H1 (cell line): ENCODE measurements at regions not wholly inside any gene's neighbourhood (a gene's known extent, or its start where the extent isn't known, plus 50 kb on each side); places are given as distances from the start of the nearest gene placed in this dataset.

ENCODE experiments used
- BRCA1 ChIP-seq: IDR thresholded peaks from 2 replicates; pipeline ENCODE4 v1.6.1; 2012; ENCODE audit warnings: low read depth, low read length, improper control_type of control experiment
- EGR1 ChIP-seq: IDR thresholded peaks from 2 replicates; pipeline ENCODE4 v1.6.1; 2011; ENCODE audit warnings: low read depth, low read length, borderline replicate concordance
- FOSL1 ChIP-seq: IDR thresholded peaks from 2 replicates; pipeline ENCODE4 v1.6.1; 2011; ENCODE audit warnings: mild to moderate bottlenecking, low read depth, low read length, moderate library complexity; ENCODE audit not compliant: insufficient read depth
- JUN ChIP-seq: IDR thresholded peaks from 2 replicates; pipeline ENCODE4 v1.6.1; 2011; ENCODE audit warnings: low read depth, mild to moderate bottlenecking, improper control_type of control experiment, low read length
- JUND ChIP-seq: IDR thresholded peaks from 2 replicates; pipeline ENCODE4 v1.6.1; 2011; ENCODE audit warnings: mild to moderate bottlenecking, improper control_type of control experiment, low read length
- RNF2 ChIP-seq: fragments of 200-900, 300-1000 bp; sonication (generic); IDR thresholded peaks from 2 replicates; pipeline ENCODE4 v1.7.1; 2016; ENCODE audit warnings: borderline replicate concordance, low read depth, mild to moderate bottlenecking, antibody characterized with exemption, low read length; ENCODE audit not compliant: poor library complexity, severe bottlenecking; ENCODE audit errors: missing control alignments
- TAF7 ChIP-seq: optimal IDR thresholded peaks from 2 replicates; pipeline ENCODE3; 2011; ENCODE audit warnings: low read depth, mild to moderate bottlenecking, inconsistent platforms, low read length, moderate library complexity, borderline replicate concordance
- TCF12 ChIP-seq: IDR thresholded peaks from 2 replicates; pipeline ENCODE4 v1.6.1; 2011; ENCODE audit warnings: low read depth, mild to moderate bottlenecking, low read length
- TF ChIP-seq, protein P1 (sequence below): fragments of 300-600 bp; sonication (generic); IDR thresholded peaks from 2 replicates; pipeline ENCODE4 v1.7.1; 2012; ENCODE audit warnings: low read length, moderate library complexity, mild to moderate bottlenecking, inconsistent platforms; ENCODE audit not compliant: insufficient replicate concordance

DNA sequence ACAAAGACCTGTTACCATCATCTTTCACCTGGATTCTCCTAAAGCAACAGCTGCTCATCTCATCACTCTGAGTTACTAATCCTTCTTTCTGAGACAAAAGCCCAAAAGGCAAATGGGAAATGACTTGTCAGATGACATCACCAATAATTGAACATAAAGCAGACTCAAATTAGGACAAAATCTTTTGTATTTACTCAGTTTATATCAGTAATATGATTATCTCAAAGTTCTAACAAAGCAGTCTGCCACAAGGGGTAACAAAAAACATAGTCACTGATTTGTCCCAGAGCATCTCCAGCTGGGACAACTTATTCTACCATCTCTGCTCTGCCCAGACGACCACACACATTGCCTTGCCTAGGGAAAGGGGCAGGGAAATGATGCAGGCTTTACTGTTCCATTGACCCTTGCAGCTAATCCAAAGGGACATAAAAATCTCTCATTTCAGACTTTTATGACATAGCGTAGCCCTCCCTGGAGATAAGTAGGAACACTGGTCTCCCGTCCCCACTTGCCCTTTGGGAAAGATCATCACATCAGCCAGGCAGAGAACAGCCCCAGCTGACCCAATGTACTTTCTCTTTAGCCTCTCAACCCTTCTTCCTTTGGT is 249.5 kb upstream of the PTGER4 start (continued):
- TF ChIP-seq, protein P1, sequence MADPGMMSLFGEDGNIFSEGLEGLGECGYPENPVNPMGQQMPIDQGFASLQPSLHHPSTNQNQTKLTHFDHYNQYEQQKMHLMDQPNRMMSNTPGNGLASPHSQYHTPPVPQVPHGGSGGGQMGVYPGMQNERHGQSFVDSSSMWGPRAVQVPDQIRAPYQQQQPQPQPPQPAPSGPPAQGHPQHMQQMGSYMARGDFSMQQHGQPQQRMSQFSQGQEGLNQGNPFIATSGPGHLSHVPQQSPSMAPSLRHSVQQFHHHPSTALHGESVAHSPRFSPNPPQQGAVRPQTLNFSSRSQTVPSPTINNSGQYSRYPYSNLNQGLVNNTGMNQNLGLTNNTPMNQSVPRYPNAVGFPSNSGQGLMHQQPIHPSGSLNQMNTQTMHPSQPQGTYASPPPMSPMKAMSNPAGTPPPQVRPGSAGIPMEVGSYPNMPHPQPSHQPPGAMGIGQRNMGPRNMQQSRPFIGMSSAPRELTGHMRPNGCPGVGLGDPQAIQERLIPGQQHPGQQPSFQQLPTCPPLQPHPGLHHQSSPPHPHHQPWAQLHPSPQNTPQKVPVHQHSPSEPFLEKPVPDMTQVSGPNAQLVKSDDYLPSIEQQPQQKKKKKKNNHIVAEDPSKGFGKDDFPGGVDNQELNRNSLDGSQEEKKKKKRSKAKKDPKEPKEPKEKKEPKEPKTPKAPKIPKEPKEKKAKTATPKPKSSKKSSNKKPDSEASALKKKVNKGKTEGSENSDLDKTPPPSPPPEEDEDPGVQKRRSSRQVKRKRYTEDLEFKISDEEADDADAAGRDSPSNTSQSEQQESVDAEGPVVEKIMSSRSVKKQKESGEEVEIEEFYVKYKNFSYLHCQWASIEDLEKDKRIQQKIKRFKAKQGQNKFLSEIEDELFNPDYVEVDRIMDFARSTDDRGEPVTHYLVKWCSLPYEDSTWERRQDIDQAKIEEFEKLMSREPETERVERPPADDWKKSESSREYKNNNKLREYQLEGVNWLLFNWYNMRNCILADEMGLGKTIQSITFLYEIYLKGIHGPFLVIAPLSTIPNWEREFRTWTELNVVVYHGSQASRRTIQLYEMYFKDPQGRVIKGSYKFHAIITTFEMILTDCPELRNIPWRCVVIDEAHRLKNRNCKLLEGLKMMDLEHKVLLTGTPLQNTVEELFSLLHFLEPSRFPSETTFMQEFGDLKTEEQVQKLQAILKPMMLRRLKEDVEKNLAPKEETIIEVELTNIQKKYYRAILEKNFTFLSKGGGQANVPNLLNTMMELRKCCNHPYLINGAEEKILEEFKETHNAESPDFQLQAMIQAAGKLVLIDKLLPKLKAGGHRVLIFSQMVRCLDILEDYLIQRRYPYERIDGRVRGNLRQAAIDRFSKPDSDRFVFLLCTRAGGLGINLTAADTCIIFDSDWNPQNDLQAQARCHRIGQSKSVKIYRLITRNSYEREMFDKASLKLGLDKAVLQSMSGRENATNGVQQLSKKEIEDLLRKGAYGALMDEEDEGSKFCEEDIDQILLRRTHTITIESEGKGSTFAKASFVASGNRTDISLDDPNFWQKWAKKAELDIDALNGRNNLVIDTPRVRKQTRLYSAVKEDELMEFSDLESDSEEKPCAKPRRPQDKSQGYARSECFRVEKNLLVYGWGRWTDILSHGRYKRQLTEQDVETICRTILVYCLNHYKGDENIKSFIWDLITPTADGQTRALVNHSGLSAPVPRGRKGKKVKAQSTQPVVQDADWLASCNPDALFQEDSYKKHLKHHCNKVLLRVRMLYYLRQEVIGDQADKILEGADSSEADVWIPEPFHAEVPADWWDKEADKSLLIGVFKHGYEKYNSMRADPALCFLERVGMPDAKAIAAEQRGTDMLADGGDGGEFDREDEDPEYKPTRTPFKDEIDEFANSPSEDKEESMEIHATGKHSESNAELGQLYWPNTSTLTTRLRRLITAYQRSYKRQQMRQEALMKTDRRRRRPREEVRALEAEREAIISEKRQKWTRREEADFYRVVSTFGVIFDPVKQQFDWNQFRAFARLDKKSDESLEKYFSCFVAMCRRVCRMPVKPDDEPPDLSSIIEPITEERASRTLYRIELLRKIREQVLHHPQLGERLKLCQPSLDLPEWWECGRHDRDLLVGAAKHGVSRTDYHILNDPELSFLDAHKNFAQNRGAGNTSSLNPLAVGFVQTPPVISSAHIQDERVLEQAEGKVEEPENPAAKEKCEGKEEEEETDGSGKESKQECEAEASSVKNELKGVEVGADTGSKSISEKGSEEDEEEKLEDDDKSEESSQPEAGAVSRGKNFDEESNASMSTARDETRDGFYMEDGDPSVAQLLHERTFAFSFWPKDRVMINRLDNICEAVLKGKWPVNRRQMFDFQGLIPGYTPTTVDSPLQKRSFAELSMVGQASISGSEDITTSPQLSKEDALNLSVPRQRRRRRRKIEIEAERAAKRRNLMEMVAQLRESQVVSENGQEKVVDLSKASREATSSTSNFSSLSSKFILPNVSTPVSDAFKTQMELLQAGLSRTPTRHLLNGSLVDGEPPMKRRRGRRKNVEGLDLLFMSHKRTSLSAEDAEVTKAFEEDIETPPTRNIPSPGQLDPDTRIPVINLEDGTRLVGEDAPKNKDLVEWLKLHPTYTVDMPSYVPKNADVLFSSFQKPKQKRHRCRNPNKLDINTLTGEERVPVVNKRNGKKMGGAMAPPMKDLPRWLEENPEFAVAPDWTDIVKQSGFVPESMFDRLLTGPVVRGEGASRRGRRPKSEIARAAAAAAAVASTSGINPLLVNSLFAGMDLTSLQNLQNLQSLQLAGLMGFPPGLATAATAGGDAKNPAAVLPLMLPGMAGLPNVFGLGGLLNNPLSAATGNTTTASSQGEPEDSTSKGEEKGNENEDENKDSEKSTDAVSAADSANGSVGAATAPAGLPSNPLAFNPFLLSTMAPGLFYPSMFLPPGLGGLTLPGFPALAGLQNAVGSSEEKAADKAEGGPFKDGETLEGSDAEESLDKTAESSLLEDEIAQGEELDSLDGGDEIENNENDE: no peak
- TF ChIP-seq RNF2: no peak
- TF ChIP-seq BRCA1: no peak
- TF ChIP-seq EGR1: no peak
- no peak for TF ChIP-seq TAF7
- TF ChIP-seq JUND: no peak
- no peak for TF ChIP-seq TCF12
- TF ChIP-seq JUN: no peak
- no peak for TF ChIP-seq FOSL1
